H1 (cell line): ENCODE measurements at regions not wholly inside any gene's neighbourhood (a gene's known extent, or its start where the extent isn't known, plus 50 kb on each side); places are given as distances from the start of the nearest gene placed in this dataset.

Experiments
- CTCF ChIA-PET: fragments of 300-600 bp; sonication (Branson Sonifier 250); formaldehyde crosslinking; loops from one replicate; lab custom pipeline; 2021; ENCODE audit not compliant: partially characterized antibody; lab: Charles Lee
- POLR2A ChIA-PET: fragments of 300-600 bp; sonication (Branson Sonifier 250); formaldehyde crosslinking; loops from one replicate; lab custom pipeline; 2021; ENCODE audit warnings: inconsistent platforms; ENCODE audit not compliant: partially characterized antibody; lab: Charles Lee
- DNase-seq, 2 experiments: peaks; one replicate each; pipeline versions ENCODE4 v3.0.0 to v3.0.0-alpha.2; 2010 to 2022; ENCODE audit warnings: low spot score in 2 of 2, low read depth in 1 of 2, mixed read lengths in 1 of 2
- FAIRE-seq: peaks from 2 replicates; lab custom pipeline; 2011; peaks lifted over from hg19 to GRCh38; lab: Jason Lieb, UNC
- H2AFZ ChIP-seq: 2 replicates; pipeline ENCODE4 v1.8.1; 2012; ENCODE audit warnings: low read length, inconsistent platforms
- H2AK5ac ChIP-seq: 2 replicates; pipeline ENCODE4 v1.6.1; 2013; ENCODE audit warnings: low read depth, low read length
- H2BK120ac ChIP-seq: replicated peaks from 2 replicates; pipeline ENCODE3; 2013; ENCODE audit warnings: low read depth, low read length, inconsistent platforms
- H2BK12ac ChIP-seq: 2 replicates; pipeline ENCODE4 v1.6.1; 2013; ENCODE audit warnings: low read depth, low read length
- H2BK15ac ChIP-seq: 2 replicates; pipeline ENCODE4 v1.6.1; 2013; ENCODE audit warnings: low read length
- H2BK20ac ChIP-seq: 2 replicates; pipeline ENCODE4 v1.6.1; 2013; ENCODE audit warnings: low read length
- H2BK5ac ChIP-seq: 2 replicates; pipeline ENCODE4 v1.6.1; 2013; ENCODE audit warnings: low read depth, low read length
- H3K14ac ChIP-seq: 2 replicates; pipeline ENCODE4 v1.6.1; 2013; ENCODE audit warnings: inconsistent platforms; ENCODE audit not compliant: insufficient read length
- H3K18ac ChIP-seq: 2 replicates; pipeline ENCODE4 v1.6.1; 2013; ENCODE audit warnings: low read length; ENCODE audit errors: extremely low read depth
- H3K23ac ChIP-seq: 2 replicates; pipeline ENCODE4 v1.6.1; 2013; ENCODE audit warnings: inconsistent platforms; ENCODE audit not compliant: insufficient read length
- H3K23me2 ChIP-seq: 2 replicates; pipeline ENCODE4 v1.6.1; 2013; ENCODE audit warnings: low read depth, low read length
- H3K27ac ChIP-seq: 2 replicates; pipeline ENCODE4 v1.6.1; 2011; ENCODE audit warnings: low read depth, low read length, inconsistent platforms
- H3K27me3 ChIP-seq, 4 experiments: replicated peaks in 1 of 4; 1 replicate in 1 of 4; 2 replicates in 3 of 4; pipeline versions ENCODE4 v1.6.1 to v1.8.1; 2011 to 2013; ENCODE audit warnings: low read length in 3 of 4, mild to moderate bottlenecking in 3 of 4, inconsistent platforms in 2 of 4, mixed read lengths in 2 of 4, moderate library complexity in 1 of 4; ENCODE audit not compliant: control insufficient read depth in 3 of 4, insufficient read depth in 3 of 4; ENCODE audit errors: extremely low read depth in 1 of 4
- H3K36me3 ChIP-seq, 4 experiments: 2 replicates each; pipeline versions ENCODE4 v1.6.1 to v1.8.1; 2011 to 2013; ENCODE audit warnings: mild to moderate bottlenecking in 4 of 4, low read length in 3 of 4, moderate library complexity in 2 of 4, control low read depth in 1 of 4, inconsistent platforms in 1 of 4; ENCODE audit not compliant: insufficient read depth in 4 of 4, control insufficient read depth in 2 of 4
- H3K4ac ChIP-seq: replicated peaks from 2 replicates; pipeline ENCODE3; 2013; ENCODE audit warnings: low read length, low read depth, mixed read lengths, inconsistent platforms; ENCODE audit not compliant: insufficient read length
- H3K4me1 ChIP-seq, 4 experiments: replicated peaks in 1 of 4; 1 replicate in 1 of 4; 2 replicates in 3 of 4; pipeline versions ENCODE4 v1.6.1 to v1.8.1; 2011 to 2013; ENCODE audit warnings: low read length in 3 of 4, inconsistent platforms in 2 of 4, mixed read lengths in 1 of 4; ENCODE audit not compliant: insufficient read depth in 4 of 4, control insufficient read depth in 3 of 4
- H3K4me2 ChIP-seq, 2 experiments: 2 replicates each; pipeline versions ENCODE4 v1.6.1 to v1.8.1; 2011 to 2013; ENCODE audit warnings: low read depth in 2 of 2, low read length in 2 of 2, control low read depth in 1 of 2, inconsistent platforms in 1 of 2, mild to moderate bottlenecking in 1 of 2; ENCODE audit not compliant: insufficient read depth in 1 of 2
- H3K4me3 ChIP-seq, 4 experiments: fragments of 200-600, 300-600 bp in 1 of 4; sonication (generic), shearing (Covaris generic), sonication (Bioruptor Twin) in 1 of 4; 2 replicates each; pipeline versions ENCODE4 v1.5.1 to v1.8.1; 2011 to 2016; ENCODE audit warnings: low read length in 4 of 4, low read depth in 3 of 4, control low read depth in 2 of 4, inconsistent platforms in 2 of 4, mild to moderate bottlenecking in 2 of 4, mixed read lengths in 1 of 4, moderate library complexity in 1 of 4; ENCODE audit not compliant: insufficient read depth in 2 of 4; ENCODE audit errors: extremely low read depth in 1 of 4
- H3K56ac ChIP-seq: replicated peaks from 2 replicates; pipeline ENCODE3; 2013; ENCODE audit warnings: low read depth, mild to moderate bottlenecking, mixed read lengths, low read length, inconsistent platforms; ENCODE audit not compliant: insufficient read length
- H3K79me1 ChIP-seq: 2 replicates; pipeline ENCODE4 v1.6.1; 2013; ENCODE audit warnings: low read depth, low read length, control low read depth
- H3K79me2 ChIP-seq, 2 experiments: 2 replicates each; pipeline versions ENCODE4 v1.6.1 to v1.8.1; 2012 to 2013; ENCODE audit warnings: low read length in 2 of 2, mild to moderate bottlenecking in 2 of 2, inconsistent platforms in 1 of 2; ENCODE audit not compliant: insufficient read depth in 2 of 2, control insufficient read depth in 1 of 2
- H3K9ac ChIP-seq, 4 experiments: replicated peaks in 1 of 4; 1 replicate in 1 of 4; 2 replicates in 3 of 4; pipeline versions ENCODE4 v1.6.1 to v1.8.1; 2011 to 2013; ENCODE audit warnings: low read depth in 3 of 4, low read length in 3 of 4, control low read depth in 2 of 4, mild to moderate bottlenecking in 2 of 4, moderate library complexity in 2 of 4, inconsistent platforms in 1 of 4; ENCODE audit errors: extremely low read depth in 1 of 4
- H3K9me3 ChIP-seq, 2 experiments: 2 replicates each; pipeline versions ENCODE4 v1.6.1 to v1.8.1; 2012 to 2013; ENCODE audit warnings: mild to moderate bottlenecking in 2 of 2, moderate library complexity in 2 of 2, control low read depth in 1 of 2, inconsistent platforms in 1 of 2, low read depth in 1 of 2, low read length in 1 of 2, mixed read lengths in 1 of 2; ENCODE audit not compliant: insufficient read depth in 2 of 2
- H4K20me1 ChIP-seq, 2 experiments: replicated peaks in 1 of 2; 2 replicates each; pipeline versions ENCODE3 to v1.8.1; 2011 to 2013; ENCODE audit warnings: inconsistent platforms in 2 of 2, low read length in 2 of 2, mild to moderate bottlenecking in 1 of 2; ENCODE audit not compliant: insufficient read depth in 2 of 2, control insufficient read depth in 1 of 2
- H4K5ac ChIP-seq: 2 replicates; pipeline ENCODE4 v1.6.1; 2013; ENCODE audit warnings: low read length, low read depth, mixed read lengths, inconsistent platforms; ENCODE audit not compliant: insufficient read length
- H4K8ac ChIP-seq: 2 replicates; pipeline ENCODE4 v1.8.0; 2013; ENCODE audit warnings: mild to moderate bottlenecking, moderate library complexity, low read length, inconsistent platforms; ENCODE audit not compliant: insufficient read depth; ENCODE audit errors: extremely low read depth
- H4K91ac ChIP-seq: replicated peaks from 2 replicates; pipeline ENCODE3; 2013; ENCODE audit warnings: low read length, mixed read lengths, inconsistent platforms; ENCODE audit not compliant: insufficient read length
- ASH2L ChIP-seq: fragments of 200-600, 300-600 bp; sonication (generic); IDR thresholded peaks from one replicate; pipeline ENCODE4 v1.7.1; 2017; ENCODE audit warnings: low read length
- BACH1 ChIP-seq: IDR thresholded peaks from 2 replicates; pipeline ENCODE4 v1.6.1; 2012; ENCODE audit warnings: low read length, improper control_type of control experiment
- BRCA1 ChIP-seq: IDR thresholded peaks from 2 replicates; pipeline ENCODE4 v1.6.1; 2012; ENCODE audit warnings: low read depth, low read length, improper control_type of control experiment
- CHD1 ChIP-seq: IDR thresholded peaks from 2 replicates; pipeline ENCODE4 v1.6.1; 2012; ENCODE audit warnings: low read depth, low read length, improper control_type of control experiment
- EGR1 ChIP-seq: IDR thresholded peaks from 2 replicates; pipeline ENCODE4 v1.6.1; 2011; ENCODE audit warnings: low read depth, low read length, borderline replicate concordance
- FOSL1 ChIP-seq: IDR thresholded peaks from 2 replicates; pipeline ENCODE4 v1.6.1; 2011; ENCODE audit warnings: mild to moderate bottlenecking, low read depth, low read length, moderate library complexity; ENCODE audit not compliant: insufficient read depth
- GTF2F1 ChIP-seq: IDR thresholded peaks from 2 replicates; pipeline ENCODE4 v1.6.1; 2012; ENCODE audit warnings: low read depth, low read length, improper control_type of control experiment, borderline replicate concordance
- MAFK ChIP-seq: IDR thresholded peaks from 2 replicates; pipeline ENCODE4 v1.6.1; 2012; ENCODE audit warnings: low read depth, mild to moderate bottlenecking, improper control_type of control experiment, low read length
- NANOG ChIP-seq: IDR thresholded peaks from 2 replicates; pipeline ENCODE4 v1.6.1; 2011; ENCODE audit warnings: low read length, low read depth, mild to moderate bottlenecking, inconsistent platforms; ENCODE audit not compliant: insufficient read depth, poor library complexity, severe bottlenecking
- RFX5 ChIP-seq: IDR thresholded peaks from 2 replicates; pipeline ENCODE4 v1.6.1; 2011; ENCODE audit warnings: low read depth, low read length, improper control_type of control experiment, borderline replicate concordance
- SIRT6 ChIP-seq: IDR thresholded peaks from one replicate; pipeline ENCODE4 v1.7.1; 2012; ENCODE audit warnings: low read length, inconsistent platforms
- TEAD4 ChIP-seq: IDR thresholded peaks from 2 replicates; pipeline ENCODE4 v1.6.1; 2012; ENCODE audit warnings: low read depth, low read length, inconsistent platforms, mixed read lengths
- WGBS, 2 experiments: shearing (Covaris generic) in 1 of 2; methylation state at CpG; one replicate each; pipeline versions ENCODE4 v1.1.6 to v1.1.7; 2013 to 2015; ENCODE audit warnings: low lambda C conversion rate in 2 of 2, mixed read lengths in 2 of 2, inconsistent platforms in 1 of 2, low coverage in 1 of 2, missing lambda C conversion rate in 1 of 2; ENCODE audit not compliant: insufficient replicate concordance in 2 of 2, insufficient coverage in 1 of 2, insufficient read length in 1 of 2; ENCODE audit errors: extremely low coverage in 1 of 2, missing lambda C conversion rate in 1 of 2; 5-methylcytosine and 5-hydroxymethylcytosine counted together

- no peak overlapping the region for H3K56ac ChIP-seq
- H4K20me1 ChIP-seq: no peaks in the 10 kb centered on the region
- ChIA-PET CTCF (interaction anchor here (1.5 to 3.8 kb wide), 2 partner anchors 15 to 20 kb away, joined by 4 to 16 read pairs; no protein-coding TSS in a partner anchor), POLR2A (interaction anchor here (0.7 to 1.2 kb wide), 3 partner anchors 9 to 68 kb away, joined by 3 to 4 read pairs (median 3); no protein-coding TSS in a partner anchor)
- no peaks in the 10 kb centered on the region for H3K79me1 ChIP-seq
- peak overlapping the region; percentile 55 for H2BK20ac ChIP-seq
- no peak overlapping the region for H4K8ac ChIP-seq
- H3K4me1 ChIP-seq: peaks cover 8 to 25% (median 15%) of the 10 kb centered on the region in 4 experiments
- peak overlapping the region in 1 of 4 experiments; percentile 37; a peak in 2 of 8 replicates for H3K4me3 ChIP-seq
- peak overlapping the region; percentile 85 for H2BK120ac ChIP-seq
- H3K23me2 ChIP-seq: no peaks in the 10 kb centered on the region
- 0 out of 2 replicates have a peak overlapping the region, but pooled peaks have one; percentile 25 for H2AK5ac ChIP-seq
- H4K91ac ChIP-seq: peak overlapping the region; percentile 92
- DNase-seq (peak; percentile 34 to 54), FAIRE-seq (peak; percentile 100)
- no peaks in the 10 kb centered on the region for H3K79me2 ChIP-seq
- 0 out of 2 replicates have a peak overlapping the region, but pooled peaks have one; percentile 36 for H2BK15ac ChIP-seq
- peak overlapping the region; percentile 36 for H3K4ac ChIP-seq
- peak overlapping the region; percentile 43 to 61 for H3K4me2 ChIP-seq
- H3K36me3 ChIP-seq: no peaks in the 10 kb centered on the region
- H3K18ac ChIP-seq: peak overlapping the region; percentile 26; the same call in 1 of the 2 replicates
- 49% methylated on average over 8 of the region's 8 CpGs; no CpG with 5 or more reads in 1 of the 2 experiments for WGBS, 2 experiments
- no peaks in the 10 kb centered on the region for H3K27me3 ChIP-seq
- H2BK5ac ChIP-seq: peak overlapping the region; percentile 86; the same call in 1 of the 2 replicates
- peak overlapping the region in 2 of 4 experiments; percentile 35 to 44; a peak in 2 of 7 replicates for H3K9ac ChIP-seq
- H4K5ac ChIP-seq: peak overlapping the region; percentile 20
- peak overlapping the region; percentile 91 for H2BK12ac ChIP-seq
- peak overlapping the region; percentile 54; the same call in 1 of the 2 replicates for H2AFZ ChIP-seq
- H3K23ac ChIP-seq: no peak overlapping the region
- peak overlapping the region; percentile 87 for H3K27ac ChIP-seq
- no peaks in the 10 kb centered on the region for H3K9me3 ChIP-seq
- H3K14ac ChIP-seq: no peak overlapping the region
- no peak for TF ChIP-seq RFX5
- TF ChIP-seq GTF2F1: no peak
- TF ChIP-seq ASH2L: peak; percentile 99
- peak; percentile 65; the same call in 1 of the 2 replicates for TF ChIP-seq TEAD4
- no peak for TF ChIP-seq EGR1
- no peak for TF ChIP-seq BRCA1
- TF ChIP-seq CHD1: no peak
- no peak for TF ChIP-seq FOSL1
- no peak for TF ChIP-seq MAFK
- TF ChIP-seq SIRT6: no peak
- TF ChIP-seq NANOG: peak; percentile 70
- TF ChIP-seq BACH1: no peak
Measured at GRCh38 chr18:25675123-25675850, 323.3 kb upstream of the ZNF521 start.
